HepG2 (cell line): ENCODE measurements at regions not wholly inside any gene's neighbourhood (a gene's known extent, or its start where the extent isn't known, plus 50 kb on each side); places are given as distances from the start of the nearest gene placed in this dataset.

ENCODE experiments used
- ATAC-seq: fragments of 200-7000 bp; cut with Tn5 transposase; 3 replicates; pipeline ENCODE4 v1.9.1; 2020; ENCODE audit warnings: mild to moderate bottlenecking, moderate library complexity
- BruUV-seq: library from RNA; stranded (reverse); fragments of 400-500 nt; replicated peaks from 2 replicates; lab custom pipeline; 2021; lab: Mats Ljungman, UMichigan
- CTCF ChIA-PET: fragments of 300-600 bp; formaldehyde crosslinking; extraction: SDS; loops from one replicate; lab custom pipeline; 2021; ENCODE audit warnings: low total read pairs, inconsistent platforms, low intra/inter-chr PET ratio; lab: Yijun Ruan, JAX
- POLR2A ChIA-PET: fragments of 350-600 bp; sonication (Branson Sonifier 250); formaldehyde crosslinking; loops from one replicate; lab custom pipeline; 2020; ENCODE audit warnings: antibody characterized with exemption, inconsistent platforms; lab: Yijun Ruan, JAX
- DNase-seq: peaks from one replicate; pipeline ENCODE4 v3.0.0-alpha.2; 2015; ENCODE audit warnings: low spot score
- FAIRE-seq: peaks from 3 replicates; lab custom pipeline; 2011; peaks lifted over from hg19 to GRCh38; lab: Jason Lieb, UNC
- H2AFZ ChIP-seq: one replicate; pipeline ENCODE4 v1.6.1; 2011; ENCODE audit warnings: low read length, inconsistent platforms
- H3K27ac ChIP-seq: fragments of 300-600 bp; 3 replicates; pipeline ENCODE4 v1.8.0; 2011; ENCODE audit warnings: mixed run types, mild to moderate bottlenecking, mixed read lengths, low read length, inconsistent platforms; ENCODE audit not compliant: insufficient read depth; ENCODE audit errors: extremely low read length
- H3K27me3 ChIP-seq, 2 experiments: fragments of 200-600 bp in 1 of 2; 2 replicates in 1 of 2; 3 replicates in 1 of 2; pipeline versions ENCODE4 v1.6.0 to v1.8.0; 2011; ENCODE audit warnings: low read length in 2 of 2, mild to moderate bottlenecking in 2 of 2, moderate library complexity in 2 of 2, inconsistent platforms in 1 of 2; ENCODE audit not compliant: insufficient read depth in 2 of 2, control insufficient read depth in 1 of 2
- H3K36me3 ChIP-seq, 2 experiments: fragments of 200-600 bp in 1 of 2; replicated peaks in 1 of 2; 2 replicates in 1 of 2; 3 replicates in 1 of 2; pipeline versions ENCODE4 v1.5.1 to v1.8.0; 2011; ENCODE audit warnings: low read length in 2 of 2, inconsistent platforms in 1 of 2; ENCODE audit not compliant: insufficient read depth in 2 of 2, control insufficient read depth in 1 of 2
- H3K4me1 ChIP-seq: 2 replicates; pipeline ENCODE4 v1.5.1; 2012; ENCODE audit warnings: low read length, inconsistent platforms; ENCODE audit not compliant: insufficient read depth
- H3K4me2 ChIP-seq: 2 replicates; pipeline ENCODE4 v1.6.0; 2011; ENCODE audit warnings: low read depth, low read length, inconsistent platforms
- H3K4me3 ChIP-seq, 3 experiments: fragments of 200-600 bp in 1 of 3; sonication (generic), shearing (Covaris generic) in 1 of 3; replicated peaks in 1 of 3; 2 replicates each; pipeline ENCODE4 v1.5.1; 2011 to 2016; ENCODE audit warnings: low read length in 3 of 3, inconsistent platforms in 2 of 3, low read depth in 2 of 3, mild to moderate bottlenecking in 2 of 3, control low read depth in 1 of 3, mixed read lengths in 1 of 3; ENCODE audit not compliant: insufficient read depth in 1 of 3
- H3K79me2 ChIP-seq: one replicate; pipeline ENCODE4 v1.6.1; 2011; ENCODE audit warnings: low read length, inconsistent platforms; ENCODE audit not compliant: insufficient read depth
- H3K9ac ChIP-seq: 2 replicates; pipeline ENCODE4 v1.6.0; 2011; ENCODE audit warnings: mild to moderate bottlenecking, low read depth, low read length, inconsistent platforms; ENCODE audit not compliant: insufficient read depth
- H3K9me3 ChIP-seq: 2 replicates; pipeline ENCODE4 v1.5.1; 2012; ENCODE audit warnings: mild to moderate bottlenecking, low read length
- H4K20me1 ChIP-seq: 2 replicates; pipeline ENCODE4 v1.6.0; 2011; ENCODE audit warnings: inconsistent platforms, mild to moderate bottlenecking, low read length, moderate library complexity; ENCODE audit not compliant: insufficient read depth
- CENPT ChIP-seq: sonication (generic); formaldehyde crosslinking; IDR thresholded peaks from 2 replicates; pipeline ENCODE4 v1.8.0; 2022; ENCODE audit warnings: low read depth, mild to moderate bottlenecking, moderate library complexity, missing genetic modification reagents
- KDM1A ChIP-seq: IDR thresholded peaks from 2 replicates; pipeline ENCODE4 v1.6.1; 2016; ENCODE audit warnings: missing compliant biosample characterization
- MEIS1 ChIP-seq: sonication (generic); formaldehyde crosslinking; IDR thresholded peaks from 2 replicates; pipeline ENCODE4 v1.9.0; 2021; ENCODE audit warnings: mild to moderate bottlenecking, missing genetic modification reagents, moderate library complexity, borderline replicate concordance
- RFX3 ChIP-seq: IDR thresholded peaks from 2 replicates; pipeline ENCODE4 v1.6.1; 2016; ENCODE audit warnings: missing biosample characterization, missing genetic modification reagents
- SOX5 ChIP-seq: IDR thresholded peaks from 2 replicates; pipeline ENCODE4 v1.6.1; 2016; ENCODE audit warnings: borderline replicate concordance
- ZBTB21 ChIP-seq: sonication (generic); formaldehyde crosslinking; IDR thresholded peaks from 2 replicates; pipeline ENCODE4 v1.4.0; 2020; ENCODE audit warnings: missing genetic modification reagents
- ZNF253 ChIP-seq: sonication (generic); formaldehyde crosslinking; IDR thresholded peaks from 2 replicates; pipeline ENCODE4 v1.8.0; 2022; ENCODE audit warnings: mild to moderate bottlenecking, missing genetic modification reagents, borderline replicate concordance
- ZNF382 ChIP-seq: sonication (generic); formaldehyde crosslinking; IDR thresholded peaks from 2 replicates; pipeline ENCODE4 v1.5.0; 2020; ENCODE audit warnings: missing genetic modification reagents, mild to moderate bottlenecking, borderline replicate concordance
- ZNF558 ChIP-seq: sonication (generic); formaldehyde crosslinking; IDR thresholded peaks from 2 replicates; pipeline ENCODE4 v1.9.0; 2022; ENCODE audit warnings: mild to moderate bottlenecking, missing genetic modification reagents, borderline replicate concordance
- WGBS: methylation state at CpG from one replicate; pipeline ENCODE4 v1.1.6; 2017; ENCODE audit warnings: low lambda C conversion rate; 5-methylcytosine and 5-hydroxymethylcytosine counted together
- in situ Hi-C: cut with HindIII; loops from 2 replicates; pipeline ENCODE4 v1.10.0; 2017; ENCODE audit warnings: low pct_unique_long_range_greater_than_20kb; ENCODE audit not compliant: extremely low pct_ligation_motif_present
- intact Hi-C: fragments of 100-400 bp; cut with micrococcal nuclease; formaldehyde crosslinking; loops from one replicate; pipeline ENCODE4 v1.10.0; 2022; ENCODE audit not compliant: unreplicated experiment
- TF ChIP-seq, protein P1 (sequence below): IDR thresholded peaks from 2 replicates; pipeline ENCODE4 v1.6.1; 2012; ENCODE audit warnings: low read length, improper control_type of control experiment
- TF ChIP-seq, protein P2 (sequence below): sonication (generic); formaldehyde crosslinking; IDR thresholded peaks from 2 replicates; pipeline ENCODE4 v1.5.1; 2020; ENCODE audit warnings: mild to moderate bottlenecking, missing genetic modification reagents, moderate library complexity

DNA sequence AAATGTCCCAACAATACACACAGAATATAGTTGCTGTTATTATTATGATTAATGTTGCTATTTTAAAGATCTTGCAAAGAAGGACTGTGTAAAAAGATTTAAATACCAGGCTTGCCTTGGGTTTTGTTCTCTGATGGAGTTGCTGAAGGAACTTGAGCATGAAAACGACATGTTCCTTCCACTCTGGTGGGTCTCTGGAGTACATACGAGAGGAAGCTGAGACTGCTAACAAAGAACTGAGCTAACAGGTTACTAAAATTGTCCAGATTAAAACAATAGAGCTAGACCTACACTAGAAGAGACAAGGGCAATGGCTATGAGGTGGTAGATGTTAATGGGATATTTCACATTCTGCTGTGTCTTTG is 612.2 kb downstream of the TSN start:
- no TSS peak for BruUV-seq
- intact Hi-C loops (no loop called here), in situ Hi-C loops (no loop called here)
- ATAC-seq = no peak
- H3K9ac ChIP-seq = no peak overlapping the region
- H3K4me3 ChIP-seq = no peak overlapping the region
- no peaks in the 10 kb centered on the region for H3K4me1 ChIP-seq
- H3K27me3 ChIP-seq = no peaks in the 10 kb centered on the region
- no peak overlapping the region for H3K4me2 ChIP-seq
- no peaks in the 10 kb centered on the region for H4K20me1 ChIP-seq
- H3K36me3 ChIP-seq = no peaks in the 10 kb centered on the region
- CTCF ChIA-PET = no interaction called here
- DNase-seq = no peak
- POLR2A ChIA-PET = no interaction called here
- H3K79me2 ChIP-seq = no peaks in the 10 kb centered on the region
- H3K27ac ChIP-seq = no peak overlapping the region
- WGBS = 6% methylated on average over 2 of the region's 2 CpGs
- H3K9me3 ChIP-seq = peaks cover under 1% of the 10 kb centered on the region; the same call in 1 of the 2 replicates
- no peak for FAIRE-seq
- H2AFZ ChIP-seq = no peak overlapping the region
- TF ChIP-seq RFX3 (CRISPR knock-in tag) (no peak), CENPT (CRISPR knock-in tag) (no peak)

DNA sequence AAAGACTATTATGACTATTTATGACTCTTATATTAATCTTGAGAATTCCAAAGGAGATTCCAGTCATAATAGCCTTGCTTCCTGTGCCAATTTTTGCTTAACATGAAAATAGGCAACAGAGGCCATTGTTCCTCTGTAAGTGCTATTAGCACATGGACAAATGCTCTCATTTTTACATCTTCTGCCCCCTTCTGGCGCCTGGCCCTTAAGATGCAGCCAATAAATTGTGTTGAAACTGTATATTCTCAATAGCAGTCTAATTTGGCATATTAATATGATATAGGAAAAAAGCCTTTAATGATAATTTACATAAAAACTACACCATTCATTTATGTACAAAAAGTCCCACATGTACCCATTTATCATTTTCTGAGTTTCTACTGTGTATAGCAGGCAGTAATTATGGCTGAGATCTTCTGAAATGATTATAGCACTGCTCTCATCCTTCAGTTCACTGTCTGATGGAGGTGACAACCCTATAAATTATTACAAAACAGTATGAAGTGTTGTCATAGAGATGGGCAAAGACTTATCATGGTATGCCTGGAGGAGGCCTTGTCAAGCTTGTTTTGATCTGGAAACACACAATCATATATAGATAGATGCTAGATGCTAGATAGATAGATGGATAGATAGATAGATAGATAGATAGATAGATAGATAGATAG is 613.3 kb downstream of the TSN start:
- peaks cover 5% of the 10 kb centered on the region; the same call in 1 of the 2 replicates for H3K9me3 ChIP-seq
- no peaks in the 10 kb centered on the region for H3K79me2 ChIP-seq
- BruUV-seq = no TSS peak
- ATAC-seq (no peak), FAIRE-seq (no peak), DNase-seq (no peak)
- no peaks in the 10 kb centered on the region for H3K4me1 ChIP-seq
- H3K27me3 ChIP-seq = no peaks in the 10 kb centered on the region
- WGBS = 4% methylated on average over 1 of the region's 1 CpG
- ChIA-PET POLR2A (no interaction called here), CTCF (no interaction called here)
- in situ Hi-C loops = no loop called here
- H3K9ac ChIP-seq = no peak overlapping the region
- no peak overlapping the region for H3K4me2 ChIP-seq
- H3K36me3 ChIP-seq = no peaks in the 10 kb centered on the region
- H2AFZ ChIP-seq = no peak overlapping the region
- no peak overlapping the region for H3K27ac ChIP-seq
- no peak overlapping the region for H3K4me3 ChIP-seq
- intact Hi-C loops = no loop called here
- H4K20me1 ChIP-seq = no peaks in the 10 kb centered on the region
- TF ChIP-seq, protein P1, sequence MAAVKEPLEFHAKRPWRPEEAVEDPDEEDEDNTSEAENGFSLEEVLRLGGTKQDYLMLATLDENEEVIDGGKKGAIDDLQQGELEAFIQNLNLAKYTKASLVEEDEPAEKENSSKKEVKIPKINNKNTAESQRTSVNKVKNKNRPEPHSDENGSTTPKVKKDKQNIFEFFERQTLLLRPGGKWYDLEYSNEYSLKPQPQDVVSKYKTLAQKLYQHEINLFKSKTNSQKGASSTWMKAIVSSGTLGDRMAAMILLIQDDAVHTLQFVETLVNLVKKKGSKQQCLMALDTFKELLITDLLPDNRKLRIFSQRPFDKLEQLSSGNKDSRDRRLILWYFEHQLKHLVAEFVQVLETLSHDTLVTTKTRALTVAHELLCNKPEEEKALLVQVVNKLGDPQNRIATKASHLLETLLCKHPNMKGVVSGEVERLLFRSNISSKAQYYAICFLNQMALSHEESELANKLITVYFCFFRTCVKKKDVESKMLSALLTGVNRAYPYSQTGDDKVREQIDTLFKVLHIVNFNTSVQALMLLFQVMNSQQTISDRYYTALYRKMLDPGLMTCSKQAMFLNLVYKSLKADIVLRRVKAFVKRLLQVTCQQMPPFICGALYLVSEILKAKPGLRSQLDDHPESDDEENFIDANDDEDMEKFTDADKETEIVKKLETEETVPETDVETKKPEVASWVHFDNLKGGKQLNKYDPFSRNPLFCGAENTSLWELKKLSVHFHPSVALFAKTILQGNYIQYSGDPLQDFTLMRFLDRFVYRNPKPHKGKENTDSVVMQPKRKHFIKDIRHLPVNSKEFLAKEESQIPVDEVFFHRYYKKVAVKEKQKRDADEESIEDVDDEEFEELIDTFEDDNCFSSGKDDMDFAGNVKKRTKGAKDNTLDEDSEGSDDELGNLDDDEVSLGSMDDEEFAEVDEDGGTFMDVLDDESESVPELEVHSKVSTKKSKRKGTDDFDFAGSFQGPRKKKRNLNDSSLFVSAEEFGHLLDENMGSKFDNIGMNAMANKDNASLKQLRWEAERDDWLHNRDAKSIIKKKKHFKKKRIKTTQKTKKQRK = no peak
- no peak for TF ChIP-seq SOX5 (CRISPR knock-in tag)
- TF ChIP-seq MEIS1 = no peak
- no peak for TF ChIP-seq ZBTB21 (CRISPR knock-in tag)
- TF ChIP-seq ZNF382 (CRISPR knock-in tag) = no peak
- TF ChIP-seq, protein P2, sequence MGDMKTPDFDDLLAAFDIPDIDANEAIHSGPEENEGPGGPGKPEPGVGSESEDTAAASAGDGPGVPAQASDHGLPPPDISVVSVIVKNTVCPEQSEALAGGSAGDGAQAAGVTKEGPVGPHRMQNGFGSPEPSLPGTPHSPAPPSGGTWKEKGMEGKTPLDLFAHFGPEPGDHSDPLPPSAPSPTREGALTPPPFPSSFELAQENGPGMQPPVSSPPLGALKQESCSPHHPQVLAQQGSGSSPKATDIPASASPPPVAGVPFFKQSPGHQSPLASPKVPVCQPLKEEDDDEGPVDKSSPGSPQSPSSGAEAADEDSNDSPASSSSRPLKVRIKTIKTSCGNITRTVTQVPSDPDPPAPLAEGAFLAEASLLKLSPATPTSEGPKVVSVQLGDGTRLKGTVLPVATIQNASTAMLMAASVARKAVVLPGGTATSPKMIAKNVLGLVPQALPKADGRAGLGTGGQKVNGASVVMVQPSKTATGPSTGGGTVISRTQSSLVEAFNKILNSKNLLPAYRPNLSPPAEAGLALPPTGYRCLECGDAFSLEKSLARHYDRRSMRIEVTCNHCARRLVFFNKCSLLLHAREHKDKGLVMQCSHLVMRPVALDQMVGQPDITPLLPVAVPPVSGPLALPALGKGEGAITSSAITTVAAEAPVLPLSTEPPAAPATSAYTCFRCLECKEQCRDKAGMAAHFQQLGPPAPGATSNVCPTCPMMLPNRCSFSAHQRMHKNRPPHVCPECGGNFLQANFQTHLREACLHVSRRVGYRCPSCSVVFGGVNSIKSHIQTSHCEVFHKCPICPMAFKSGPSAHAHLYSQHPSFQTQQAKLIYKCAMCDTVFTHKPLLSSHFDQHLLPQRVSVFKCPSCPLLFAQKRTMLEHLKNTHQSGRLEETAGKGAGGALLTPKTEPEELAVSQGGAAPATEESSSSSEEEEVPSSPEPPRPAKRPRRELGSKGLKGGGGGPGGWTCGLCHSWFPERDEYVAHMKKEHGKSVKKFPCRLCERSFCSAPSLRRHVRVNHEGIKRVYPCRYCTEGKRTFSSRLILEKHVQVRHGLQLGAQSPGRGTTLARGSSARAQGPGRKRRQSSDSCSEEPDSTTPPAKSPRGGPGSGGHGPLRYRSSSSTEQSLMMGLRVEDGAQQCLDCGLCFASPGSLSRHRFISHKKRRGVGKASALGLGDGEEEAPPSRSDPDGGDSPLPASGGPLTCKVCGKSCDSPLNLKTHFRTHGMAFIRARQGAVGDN (CRISPR knock-in tag) = no peak
- TF ChIP-seq KDM1A = no peak
- no peak for TF ChIP-seq ZNF558 (CRISPR knock-in tag)
- no peak for TF ChIP-seq ZNF253 (CRISPR knock-in tag)
